ENCODE measurements at regions not wholly inside any gene's neighbourhood (a gene's known extent, or its start where the extent isn't known, plus 50 kb on each side); places are given as distances from the start of the nearest gene placed in this dataset.

DNA sequence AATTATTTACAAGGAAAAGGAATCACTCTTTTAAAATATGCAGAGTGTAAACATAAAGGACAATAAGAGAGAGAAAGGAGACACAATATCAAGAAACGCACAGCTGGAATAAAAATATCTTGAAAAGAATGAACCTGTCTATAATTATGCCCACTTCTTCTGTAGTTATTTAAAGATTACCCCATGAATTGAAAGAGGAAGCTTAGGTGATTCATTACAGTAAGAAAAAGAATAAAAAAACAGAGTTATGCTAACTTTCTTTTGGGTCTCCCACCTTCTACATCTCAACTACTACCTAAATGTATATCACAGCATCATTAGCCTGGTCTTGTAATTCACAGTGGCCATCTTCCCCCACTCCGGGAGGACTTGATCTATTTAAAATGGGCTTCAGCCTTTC lies 182.1 kb downstream of the MRPL39 start:
- no peak overlapping the region for H2AFZ ChIP-seq (ENCODE audit: low read length, unreplicated experiment)
- H3K27ac ChIP-seq (ENCODE audit: low read depth, low read length), result no peak overlapping the region
- H3K4me1 ChIP-seq (ENCODE audit: control insufficient read depth, insufficient read depth, low read length, unreplicated experiment), result peaks cover 6% of the 10 kb centered on the region
- no peak overlapping the region for H3K4me3 ChIP-seq (ENCODE audit: low read depth, low read length)
- no peaks in the 10 kb centered on the region for H3K27me3 ChIP-seq (ENCODE audit: insufficient read depth, low read length)
- no peaks in the 10 kb centered on the region for H3K36me3 ChIP-seq (ENCODE audit: insufficient read depth, low read length)
- no peaks in the 10 kb centered on the region for H3K79me2 ChIP-seq (ENCODE audit: control insufficient read depth, insufficient read depth, low read length, unreplicated experiment)

DNA sequence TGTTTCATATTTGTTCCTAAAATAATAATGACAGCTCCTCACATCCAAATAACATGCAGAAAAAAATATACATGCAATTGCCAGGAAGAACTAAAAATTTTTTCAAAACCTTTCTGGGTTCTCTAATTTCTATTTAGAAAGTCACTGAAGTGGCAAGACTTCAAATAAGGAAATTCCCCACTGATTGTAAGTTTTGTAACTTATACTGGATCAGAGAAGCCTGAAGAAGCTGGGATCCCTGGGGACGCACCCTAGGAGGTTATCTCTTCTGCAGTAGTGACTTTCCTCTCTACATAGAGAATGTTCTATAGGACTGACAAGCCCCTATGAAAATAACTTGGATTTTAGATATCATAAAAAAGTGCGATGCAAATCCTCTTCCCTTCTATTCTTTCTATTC lies 182.6 kb downstream of the MRPL39 start:
- no peaks in the 10 kb centered on the region for H3K36me3 ChIP-seq (ENCODE audit: insufficient read depth, low read length)
- H3K4me3 ChIP-seq (ENCODE audit: low read depth, low read length), result no peak overlapping the region
- no peaks in the 10 kb centered on the region for H3K27me3 ChIP-seq (ENCODE audit: insufficient read depth, low read length)
- H3K27ac ChIP-seq (ENCODE audit: low read depth, low read length), result no peak overlapping the region
- peaks cover 6% of the 10 kb centered on the region for H3K4me1 ChIP-seq (ENCODE audit: control insufficient read depth, insufficient read depth, low read length, unreplicated experiment)
- no peak overlapping the region for H2AFZ ChIP-seq (ENCODE audit: low read length, unreplicated experiment)
- H3K79me2 ChIP-seq (ENCODE audit: control insufficient read depth, insufficient read depth, low read length, unreplicated experiment), result no peaks in the 10 kb centered on the region

DNA sequence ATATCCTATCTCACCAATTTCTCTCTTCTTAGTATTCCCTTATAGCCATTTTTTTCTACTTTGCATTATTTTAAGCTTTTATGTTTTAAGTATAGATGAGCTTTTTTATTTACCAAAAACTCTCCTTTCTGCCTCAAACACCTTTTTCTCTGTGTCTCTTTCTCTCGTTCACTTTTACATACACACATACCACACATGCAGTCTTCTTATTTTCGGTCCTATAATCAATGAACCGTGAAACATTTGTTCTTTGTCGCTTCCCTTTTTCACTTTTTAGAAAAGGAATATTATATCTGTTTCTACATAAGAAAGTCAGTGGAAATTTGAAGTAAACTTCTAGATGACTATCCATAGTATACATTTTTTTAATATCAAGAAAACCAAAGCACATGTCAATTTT lies 183.2 kb downstream of the MRPL39 start:
- Histone ChIP-seq H2AFZ (ENCODE audit: low read length, unreplicated experiment) (no peak overlapping the region), H3K4me1 (ENCODE audit: control insufficient read depth, insufficient read depth, low read length, unreplicated experiment) (peaks cover 6% of the 10 kb centered on the region), H3K79me2 (ENCODE audit: control insufficient read depth, insufficient read depth, low read length, unreplicated experiment) (no peaks in the 10 kb centered on the region), H3K4me3 (ENCODE audit: low read depth, low read length) (no peak overlapping the region), H3K36me3 (ENCODE audit: insufficient read depth, low read length) (no peaks in the 10 kb centered on the region), H3K27me3 (ENCODE audit: insufficient read depth, low read length) (no peaks in the 10 kb centered on the region), H3K27ac (ENCODE audit: low read depth, low read length) (no peak overlapping the region)

DNA sequence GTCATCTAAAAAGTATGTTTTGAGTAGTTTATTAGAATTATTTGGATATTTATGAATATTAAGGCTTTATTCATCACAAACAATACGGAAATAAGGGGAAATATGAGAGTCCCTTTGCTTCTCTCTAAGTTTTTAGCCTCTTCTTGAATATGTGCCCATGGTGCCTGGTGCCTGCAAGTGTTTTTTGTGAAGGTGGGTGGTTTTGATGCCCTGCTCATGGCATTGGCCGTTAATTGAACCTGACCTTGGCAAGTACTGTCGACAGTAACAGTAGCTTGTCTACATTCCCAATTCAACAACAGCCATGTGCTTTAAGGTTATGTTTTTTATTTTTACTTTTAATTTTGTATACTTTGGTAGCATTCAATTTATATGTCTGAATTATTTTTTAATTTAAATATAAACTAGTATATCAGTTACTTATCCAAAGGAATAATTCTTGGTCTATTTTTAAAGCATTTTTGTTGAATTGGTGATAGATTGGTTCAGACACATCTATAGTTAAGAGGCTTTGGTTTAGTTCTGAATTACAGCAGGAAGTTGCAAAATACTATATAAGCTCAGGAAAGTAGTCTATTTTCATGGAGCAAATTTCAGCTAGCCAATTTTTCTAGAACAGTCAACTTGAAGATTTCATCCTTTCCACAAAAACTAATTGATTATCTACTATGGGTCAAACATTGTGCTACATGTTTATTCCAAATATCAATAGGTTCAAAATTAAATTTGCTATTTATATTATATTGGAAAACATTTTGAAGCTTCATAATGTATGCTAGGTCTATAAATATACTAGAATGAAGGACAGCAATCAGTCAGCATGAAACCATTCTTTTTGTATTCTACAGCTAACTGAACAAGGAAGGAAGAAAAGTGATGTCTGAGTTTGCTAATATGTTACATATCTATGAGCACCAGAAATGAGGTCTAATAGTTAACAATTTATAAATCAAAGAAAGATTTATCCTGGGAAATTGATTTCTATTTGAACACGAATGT lies 184.4 kb downstream of the MRPL39 start:
- peaks cover 6% of the 10 kb centered on the region for H3K4me1 ChIP-seq (ENCODE audit: control insufficient read depth, insufficient read depth, low read length, unreplicated experiment)
- no peak overlapping the region for H3K27ac ChIP-seq (ENCODE audit: low read depth, low read length)
- peaks cover 6% of the 10 kb centered on the region for H3K27me3 ChIP-seq (ENCODE audit: insufficient read depth, low read length)
- H3K4me3 ChIP-seq (ENCODE audit: low read depth, low read length), result no peak overlapping the region
- H3K36me3 ChIP-seq (ENCODE audit: insufficient read depth, low read length), result no peaks in the 10 kb centered on the region
- no peaks in the 10 kb centered on the region for H3K79me2 ChIP-seq (ENCODE audit: control insufficient read depth, insufficient read depth, low read length, unreplicated experiment)
- no peak overlapping the region for H2AFZ ChIP-seq (ENCODE audit: low read length, unreplicated experiment)

DNA sequence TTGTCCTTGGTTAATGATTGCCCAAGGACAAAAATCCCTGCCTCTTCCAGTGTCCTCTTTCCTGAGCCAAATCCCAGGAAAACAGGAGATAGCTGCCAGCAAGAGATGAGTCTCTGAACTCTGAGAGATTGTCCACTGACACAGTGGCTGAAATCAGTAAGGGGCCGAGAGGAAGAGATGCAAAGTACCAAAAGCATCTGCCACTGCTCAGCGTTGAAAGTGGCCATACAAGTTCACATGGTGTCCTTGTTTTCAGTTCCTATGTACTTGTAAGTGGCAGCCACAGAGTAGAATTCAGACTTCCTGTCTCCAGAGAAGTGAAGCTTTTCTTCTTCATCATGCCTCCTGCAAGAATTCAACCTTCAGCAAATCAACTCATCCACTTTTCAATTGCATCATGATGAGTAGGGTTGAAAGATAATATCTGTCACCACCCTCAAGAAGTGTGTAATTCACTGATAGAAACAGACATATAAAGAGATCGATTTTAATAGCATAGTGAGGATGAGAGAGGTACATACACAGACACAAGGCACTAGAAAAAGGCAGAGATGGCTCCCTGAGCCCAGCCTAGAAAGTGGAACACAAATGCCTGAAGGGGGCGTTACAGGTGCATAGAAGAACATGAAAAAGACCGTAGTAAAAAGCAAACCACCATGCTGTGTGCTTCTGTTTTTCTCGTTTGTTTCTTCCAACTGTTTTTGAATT lies 185.8 kb downstream of the MRPL39 start:
- no peak overlapping the region for H3K4me3 ChIP-seq (ENCODE audit: low read depth, low read length)
- peaks cover 20% of the 10 kb centered on the region for H3K27me3 ChIP-seq (ENCODE audit: insufficient read depth, low read length)
- peaks cover 6% of the 10 kb centered on the region for H3K4me1 ChIP-seq (ENCODE audit: control insufficient read depth, insufficient read depth, low read length, unreplicated experiment)
- peak overlapping the region; percentile 78 for H2AFZ ChIP-seq (ENCODE audit: low read length, unreplicated experiment)
- no peaks in the 10 kb centered on the region for H3K36me3 ChIP-seq (ENCODE audit: insufficient read depth, low read length)
- no peaks in the 10 kb centered on the region for H3K79me2 ChIP-seq (ENCODE audit: control insufficient read depth, insufficient read depth, low read length, unreplicated experiment)
- no peak overlapping the region for H3K27ac ChIP-seq (ENCODE audit: low read depth, low read length)

DNA sequence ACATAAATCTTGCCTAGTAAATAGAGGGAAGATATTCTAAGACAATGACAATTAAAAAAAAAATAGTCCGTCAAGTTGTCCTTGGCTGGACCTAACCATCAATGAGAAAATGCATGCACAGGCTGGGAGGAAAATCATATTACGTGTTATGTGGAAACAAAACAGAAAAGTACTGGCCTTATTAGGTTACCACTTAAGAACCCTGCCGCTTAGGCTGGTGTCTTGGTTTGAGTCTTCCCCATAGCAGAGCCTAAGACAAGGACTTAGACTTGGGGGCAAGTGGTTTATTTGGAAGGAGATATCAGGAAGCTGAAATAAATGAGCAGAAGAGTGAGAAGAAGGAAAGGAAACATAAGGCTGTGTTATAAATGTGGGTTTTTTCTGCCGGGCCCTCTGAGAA lies 186.4 kb downstream of the MRPL39 start:
- Histone ChIP-seq H3K27ac (ENCODE audit: low read depth, low read length) (no peak overlapping the region), H3K36me3 (ENCODE audit: insufficient read depth, low read length) (no peaks in the 10 kb centered on the region), H3K4me1 (ENCODE audit: control insufficient read depth, insufficient read depth, low read length, unreplicated experiment) (peaks cover 6% of the 10 kb centered on the region), H2AFZ (ENCODE audit: low read length, unreplicated experiment) (no peak overlapping the region), H3K27me3 (ENCODE audit: insufficient read depth, low read length) (peaks cover 25% of the 10 kb centered on the region), H3K4me3 (ENCODE audit: low read depth, low read length) (no peak overlapping the region), H3K79me2 (ENCODE audit: control insufficient read depth, insufficient read depth, low read length, unreplicated experiment) (no peaks in the 10 kb centered on the region)

DNA sequence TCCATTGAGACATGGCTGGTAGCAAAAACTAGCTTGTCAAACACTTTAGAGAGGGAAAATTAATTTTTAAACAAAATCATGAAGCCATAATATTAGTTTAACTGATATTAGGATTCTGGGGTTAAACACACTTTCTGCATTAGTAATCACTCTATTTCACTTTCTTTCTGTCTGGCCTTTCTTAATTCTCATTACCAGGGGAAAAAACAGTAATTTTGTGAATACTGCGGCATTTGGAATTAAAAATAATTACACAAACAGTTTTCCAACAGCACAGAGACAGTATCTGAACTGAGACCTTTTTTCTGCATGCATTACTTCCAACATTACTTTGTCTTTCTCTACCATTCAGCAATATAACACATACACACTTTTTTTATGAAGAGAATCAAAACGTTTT lies 190.6 kb downstream of the MRPL39 start:
- Histone ChIP-seq H3K27me3 (ENCODE audit: insufficient read depth, low read length) (peaks cover 41% of the 10 kb centered on the region), H3K4me3 (ENCODE audit: low read depth, low read length) (no peak overlapping the region), H3K4me1 (ENCODE audit: control insufficient read depth, insufficient read depth, low read length, unreplicated experiment) (peaks cover 5% of the 10 kb centered on the region), H3K79me2 (ENCODE audit: control insufficient read depth, insufficient read depth, low read length, unreplicated experiment) (no peaks in the 10 kb centered on the region), H2AFZ (ENCODE audit: low read length, unreplicated experiment) (no peak overlapping the region), H3K36me3 (ENCODE audit: insufficient read depth, low read length) (no peaks in the 10 kb centered on the region), H3K27ac (ENCODE audit: low read depth, low read length) (no peak overlapping the region)

DNA sequence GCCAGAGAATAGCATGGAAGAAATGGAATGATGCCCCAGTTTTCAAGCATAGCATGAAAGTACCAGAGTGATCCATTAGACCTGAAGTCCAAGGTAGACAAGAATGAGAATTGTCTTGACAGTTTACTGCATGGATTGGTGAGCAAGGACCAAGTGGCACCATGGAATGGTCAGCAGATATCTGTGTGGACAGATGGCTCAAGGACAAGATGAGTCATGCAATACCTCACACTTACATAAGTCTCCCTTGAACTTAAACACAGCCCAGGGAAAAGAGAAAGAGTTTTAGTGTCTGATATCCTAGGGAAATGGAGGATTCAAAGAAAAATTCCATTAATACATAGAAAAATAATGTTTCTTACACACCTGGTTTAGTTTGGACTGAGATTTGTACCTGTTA lies 195.2 kb downstream of the MRPL39 start:
- Histone ChIP-seq H3K79me2 (ENCODE audit: control insufficient read depth, insufficient read depth, low read length, unreplicated experiment) (no peaks in the 10 kb centered on the region), H3K4me1 (ENCODE audit: control insufficient read depth, insufficient read depth, low read length, unreplicated experiment) (no peaks in the 10 kb centered on the region), H2AFZ (ENCODE audit: low read length, unreplicated experiment) (no peak overlapping the region), H3K27me3 (ENCODE audit: insufficient read depth, low read length) (peaks cover 35% of the 10 kb centered on the region), H3K36me3 (ENCODE audit: insufficient read depth, low read length) (no peaks in the 10 kb centered on the region), H3K27ac (ENCODE audit: low read depth, low read length) (no peak overlapping the region), H3K4me3 (ENCODE audit: low read depth, low read length) (no peak overlapping the region)

DNA sequence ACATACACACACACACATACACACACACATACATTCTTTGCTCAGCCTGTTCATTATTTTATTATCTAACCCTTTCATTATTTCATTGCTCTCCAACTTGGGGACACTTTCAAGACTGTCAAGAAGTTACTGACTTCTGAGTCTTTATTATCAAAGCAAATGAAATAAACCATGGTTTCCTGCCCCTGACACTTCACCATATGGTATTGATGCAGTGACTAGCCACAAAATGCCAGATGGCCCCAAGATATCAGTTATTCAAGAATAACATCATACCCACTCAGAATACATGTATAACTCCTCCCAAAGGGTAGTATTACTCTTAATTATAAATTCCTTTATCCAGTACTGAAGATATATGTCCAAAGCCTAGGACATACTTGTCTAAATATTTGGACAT lies 197.3 kb downstream of the MRPL39 start:
- no peaks in the 10 kb centered on the region for H3K79me2 ChIP-seq (ENCODE audit: control insufficient read depth, insufficient read depth, low read length, unreplicated experiment)
- H3K27ac ChIP-seq (ENCODE audit: low read depth, low read length), result no peak overlapping the region
- H3K4me1 ChIP-seq (ENCODE audit: control insufficient read depth, insufficient read depth, low read length, unreplicated experiment), result no peaks in the 10 kb centered on the region
- H2AFZ ChIP-seq (ENCODE audit: low read length, unreplicated experiment), result no peak overlapping the region
- no peaks in the 10 kb centered on the region for H3K36me3 ChIP-seq (ENCODE audit: insufficient read depth, low read length)
- peaks cover 20% of the 10 kb centered on the region for H3K27me3 ChIP-seq (ENCODE audit: insufficient read depth, low read length)
- H3K4me3 ChIP-seq (ENCODE audit: low read depth, low read length), result no peak overlapping the region

DNA sequence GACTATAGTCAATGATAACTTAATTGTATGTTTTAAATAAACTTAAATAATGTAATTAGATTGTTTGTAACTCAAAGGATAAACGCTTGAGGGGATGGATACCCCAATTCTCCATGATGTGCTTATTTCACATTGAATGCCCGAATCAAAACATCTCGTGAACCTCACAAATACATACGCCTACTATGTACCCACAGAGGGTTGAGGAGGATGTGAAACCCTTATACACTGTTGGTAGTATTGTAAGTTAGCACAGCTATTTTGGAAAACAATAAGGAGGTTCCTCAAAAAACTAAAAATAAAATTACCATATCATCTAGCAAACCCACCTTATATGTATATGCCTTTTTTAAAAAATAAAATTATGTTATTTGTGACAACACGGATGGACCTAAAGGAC lies 198.6 kb downstream of the MRPL39 start:
- no peaks in the 10 kb centered on the region for H3K79me2 ChIP-seq (ENCODE audit: control insufficient read depth, insufficient read depth, low read length, unreplicated experiment)
- H2AFZ ChIP-seq (ENCODE audit: low read length, unreplicated experiment), result no peak overlapping the region
- no peak overlapping the region for H3K27ac ChIP-seq (ENCODE audit: low read depth, low read length)
- no peaks in the 10 kb centered on the region for H3K4me1 ChIP-seq (ENCODE audit: control insufficient read depth, insufficient read depth, low read length, unreplicated experiment)
- H3K4me3 ChIP-seq (ENCODE audit: low read depth, low read length), result no peak overlapping the region
- no peaks in the 10 kb centered on the region for H3K36me3 ChIP-seq (ENCODE audit: insufficient read depth, low read length)
- H3K27me3 ChIP-seq (ENCODE audit: insufficient read depth, low read length), result peaks cover 10% of the 10 kb centered on the region

Measured in ACC112 (cell line).